Spleen (tissue), 7 donors: ENCODE measurements at regions not wholly inside any gene's neighbourhood (a gene's known extent, or its start where the extent isn't known, plus 50 kb on each side); places are given as distances from the start of the nearest gene placed in this dataset.

Experiments used
- POLR2AphosphoS5 ChIP-seq, 3 donors: sonication (generic); formaldehyde crosslinking; IDR thresholded peaks; one replicate each; pipeline ENCODE4 v1.5.1; 2017; ENCODE audit warnings: antibody characterized with exemption in 3 of 3
- TF ChIP-seq, protein P1 (sequence below), 11 experiments: fragments of 200-600 bp in 7 of 11; fragments of 450-650 bp in 4 of 11; sonication (generic) in 4 of 11; IDR thresholded peaks in 8 of 11; conservative IDR thresholded peaks in 3 of 11; 1 replicate in 7 of 11; 2 replicates in 4 of 11; pipeline versions ENCODE4 v1.4.0 to v1.8.0; 2016 to 2021; ENCODE audit warnings: antibody characterized with exemption in 11 of 11, inconsistent platforms in 4 of 11, mild to moderate bottlenecking in 1 of 11
- donor health status: DM: no; HTN: no; CAD: no; lungs with moderate emphysema.
- donor health status: DM: no; HTN: no; CAD: no.
- donor health status: DM: no; HTN: no; CAD: no.

GRCh38 chr2:4868466-4868865, 823.7 kb upstream of the SOX11 start:
- TF ChIP-seq, protein P1, sequence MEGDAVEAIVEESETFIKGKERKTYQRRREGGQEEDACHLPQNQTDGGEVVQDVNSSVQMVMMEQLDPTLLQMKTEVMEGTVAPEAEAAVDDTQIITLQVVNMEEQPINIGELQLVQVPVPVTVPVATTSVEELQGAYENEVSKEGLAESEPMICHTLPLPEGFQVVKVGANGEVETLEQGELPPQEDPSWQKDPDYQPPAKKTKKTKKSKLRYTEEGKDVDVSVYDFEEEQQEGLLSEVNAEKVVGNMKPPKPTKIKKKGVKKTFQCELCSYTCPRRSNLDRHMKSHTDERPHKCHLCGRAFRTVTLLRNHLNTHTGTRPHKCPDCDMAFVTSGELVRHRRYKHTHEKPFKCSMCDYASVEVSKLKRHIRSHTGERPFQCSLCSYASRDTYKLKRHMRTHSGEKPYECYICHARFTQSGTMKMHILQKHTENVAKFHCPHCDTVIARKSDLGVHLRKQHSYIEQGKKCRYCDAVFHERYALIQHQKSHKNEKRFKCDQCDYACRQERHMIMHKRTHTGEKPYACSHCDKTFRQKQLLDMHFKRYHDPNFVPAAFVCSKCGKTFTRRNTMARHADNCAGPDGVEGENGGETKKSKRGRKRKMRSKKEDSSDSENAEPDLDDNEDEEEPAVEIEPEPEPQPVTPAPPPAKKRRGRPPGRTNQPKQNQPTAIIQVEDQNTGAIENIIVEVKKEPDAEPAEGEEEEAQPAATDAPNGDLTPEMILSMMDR (IDR thresholded peaks at IDR 0.05 in 8 of 11, conservative IDR thresholded peaks at IDR 0.05 in 3 of 11): no peak
- no peak for TF ChIP-seq POLR2AphosphoS5 (IDR thresholded peaks at IDR 0.05)
